GM18867 (cell line): ENCODE measurements at regions not wholly inside any gene's neighbourhood (a gene's known extent, or its start where the extent isn't known, plus 50 kb on each side); places are given as distances from the start of the nearest gene placed in this dataset.

Experiments
- ATAC-seq: cut with Tn5 transposase; IDR thresholded peaks from one replicate; pipeline ENCODE4 v1.9.1; 2021; ENCODE audit warnings: mild to moderate bottlenecking, moderate library complexity; ENCODE audit not compliant: unreplicated experiment

- ATAC-seq: no peak
These were observed 113.0 kb upstream of the DYNLRB2 start for GRCh38 chr16:80427795-80428194.

GRCh38 chr16:80418517-80419355 is 122.1 kb upstream of the DYNLRB2 start:
- ATAC-seq: no peak

- no peak for ATAC-seq
These were observed 123.0 kb upstream of the DYNLRB2 start for GRCh38 chr16:80417706-80418271.

- ATAC-seq: no peak
These were observed 132.8 kb upstream of the DYNLRB2 start for GRCh38 chr16:80408014-80408413.

- no peak for ATAC-seq
These were observed 133.4 kb upstream of the DYNLRB2 start for GRCh38 chr16:80407265-80407987.

GRCh38 chr16:80404847-80405246 is 135.9 kb upstream of the DYNLRB2 start:
- ATAC-seq: no peak

GRCh38 chr16:80403894-80404293 is 136.9 kb upstream of the DYNLRB2 start:
- no peak for ATAC-seq

GRCh38 chr16:80390871-80391489 is 149.8 kb upstream of the DYNLRB2 start:
- no peak for ATAC-seq

- ATAC-seq: no peak
These were observed 150.7 kb upstream of the DYNLRB2 start for GRCh38 chr16:80390046-80390445.

- ATAC-seq: no peak
These were observed 151.5 kb upstream of the DYNLRB2 start for GRCh38 chr16:80389338-80389737.

- no peak for ATAC-seq
These were observed 153.4 kb upstream of the DYNLRB2 start for GRCh38 chr16:80387318-80387921.

GRCh38 chr16:80384862-80385261 is 155.9 kb upstream of the DYNLRB2 start:
- no peak for ATAC-seq

- ATAC-seq: no peak
These were observed 160.3 kb upstream of the DYNLRB2 start for GRCh38 chr16:80380514-80380913.

GRCh38 chr16:80377096-80377956 is 163.5 kb upstream of the DYNLRB2 start:
- no peak for ATAC-seq

GRCh38 chr16:80375973-80376372 is 164.8 kb upstream of the DYNLRB2 start:
- ATAC-seq: no peak

- no peak for ATAC-seq
These were observed 165.3 kb upstream of the DYNLRB2 start for GRCh38 chr16:80375513-80375912.

- no peak for ATAC-seq
These were observed 168.5 kb upstream of the DYNLRB2 start for GRCh38 chr16:80372341-80372740.

- no peak for ATAC-seq
These were observed 171.4 kb upstream of the DYNLRB2 start for GRCh38 chr16:80369138-80369958.

GRCh38 chr16:80367037-80367658 is 173.6 kb upstream of the DYNLRB2 start:
- ATAC-seq: no peak
